OCI-LY7 (cell line): ENCODE measurements at regions not wholly inside any gene's neighbourhood (a gene's known extent, or its start where the extent isn't known, plus 50 kb on each side); places are given as distances from the start of the nearest gene placed in this dataset.

Source experiments
- BruUV-seq: library from RNA; stranded (reverse); fragments of 400-500 nt; replicated peaks from 2 replicates; lab custom pipeline; 2021; lab: Mats Ljungman, UMichigan
- CTCF ChIA-PET: fragments of 300-600 bp; sonication (Branson Sonifier 250); formaldehyde crosslinking; loops from one replicate; lab custom pipeline; 2022; ENCODE audit warnings: antibody characterized with exemption; ENCODE audit not compliant: unreplicated experiment; lab: Charles Lee
- POLR2A ChIA-PET: fragments of 300-600 bp; sonication (Branson Sonifier 250); formaldehyde crosslinking; loops from one replicate; lab custom pipeline; 2022; ENCODE audit warnings: antibody characterized with exemption; lab: Charles Lee
- DNase-seq: peaks from one replicate; pipeline ENCODE4 v3.0.0-alpha.2; 2015; ENCODE audit warnings: low spot score
- H2AFZ ChIP-seq: fragments of 200-600 bp; sonication (generic), shearing (Covaris generic); 2 replicates; pipeline ENCODE4 v1.6.1; 2014; ENCODE audit warnings: mild to moderate bottlenecking, antibody characterized with exemption, low read length, moderate library complexity
- H3K27ac ChIP-seq: fragments of 200-600 bp; sonication (generic); 2 replicates; pipeline ENCODE4 v1.5.1; 2014; ENCODE audit warnings: mixed run types, low read depth, mild to moderate bottlenecking, moderate library complexity, low read length, inconsistent platforms; ENCODE audit not compliant: poor library complexity, severe bottlenecking
- H3K36me3 ChIP-seq: fragments of 200-600 bp; sonication (generic); 2 replicates; pipeline ENCODE4 v1.6.1; 2014; ENCODE audit warnings: mild to moderate bottlenecking, antibody characterized with exemption, low read length, moderate library complexity, mixed read lengths; ENCODE audit not compliant: insufficient read depth
- H3K4me1 ChIP-seq: fragments of 200-600 bp; sonication (generic); 2 replicates; pipeline ENCODE4 v1.5.1; 2014; ENCODE audit warnings: mild to moderate bottlenecking, low read length; ENCODE audit not compliant: insufficient read depth, poor library complexity, severe bottlenecking
- H3K4me2 ChIP-seq: fragments of 200-600 bp; sonication (generic); 2 replicates; pipeline ENCODE4 v1.6.1; 2014; ENCODE audit warnings: mild to moderate bottlenecking, low read length
- H3K4me3 ChIP-seq: fragments of 200-600 bp; sonication (generic); 2 replicates; pipeline ENCODE4 v1.5.1; 2014; ENCODE audit warnings: mild to moderate bottlenecking, low read depth, low read length; ENCODE audit not compliant: poor library complexity, severe bottlenecking
- H3K79me2 ChIP-seq: fragments of 200-600 bp; sonication (generic); 2 replicates; pipeline ENCODE4 v1.6.1; 2016; ENCODE audit warnings: low read depth, mild to moderate bottlenecking, low read length, moderate library complexity, mixed read lengths; ENCODE audit not compliant: insufficient read depth
- H3K9me2 ChIP-seq: fragments of 200-600 bp; sonication (generic); 2 replicates; pipeline ENCODE4 v1.6.1; 2016; ENCODE audit warnings: mild to moderate bottlenecking, low read length, mixed read lengths; ENCODE audit not compliant: insufficient read depth
- H3K9me3 ChIP-seq: fragments of 200-600 bp; sonication (generic); 2 replicates; pipeline ENCODE4 v1.6.1; 2014; ENCODE audit warnings: mild to moderate bottlenecking, mixed run types, low read length, mixed read lengths
- H4K20me1 ChIP-seq: fragments of 200-600 bp; sonication (generic); 2 replicates; pipeline ENCODE4 v1.6.1; 2014; ENCODE audit warnings: mild to moderate bottlenecking, antibody characterized with exemption, low read length, moderate library complexity, mixed read lengths; ENCODE audit not compliant: insufficient read depth
- EZH2phosphoT487 ChIP-seq: fragments of 200-600 bp; sonication (generic); IDR thresholded peaks from 2 replicates; pipeline ENCODE4 v1.6.1; 2018; ENCODE audit warnings: low read depth, borderline replicate concordance, mild to moderate bottlenecking, mixed run types, antibody characterized with exemption, low read length, moderate library complexity, mixed read lengths
- intact Hi-C: fragments of 100-400 bp; cut with micrococcal nuclease; formaldehyde crosslinking; loops from one replicate; pipeline ENCODE4 v1.10.0; 2022; ENCODE audit not compliant: unreplicated experiment
- TF ChIP-seq, protein P1 (sequence below): fragments of 200-600 bp; sonication (generic); conservative IDR thresholded peaks from 2 replicates; pipeline ENCODE4 v1.5.1; 2014; ENCODE audit warnings: mild to moderate bottlenecking, antibody characterized with exemption, low read length, moderate library complexity, mixed read lengths

DNA sequence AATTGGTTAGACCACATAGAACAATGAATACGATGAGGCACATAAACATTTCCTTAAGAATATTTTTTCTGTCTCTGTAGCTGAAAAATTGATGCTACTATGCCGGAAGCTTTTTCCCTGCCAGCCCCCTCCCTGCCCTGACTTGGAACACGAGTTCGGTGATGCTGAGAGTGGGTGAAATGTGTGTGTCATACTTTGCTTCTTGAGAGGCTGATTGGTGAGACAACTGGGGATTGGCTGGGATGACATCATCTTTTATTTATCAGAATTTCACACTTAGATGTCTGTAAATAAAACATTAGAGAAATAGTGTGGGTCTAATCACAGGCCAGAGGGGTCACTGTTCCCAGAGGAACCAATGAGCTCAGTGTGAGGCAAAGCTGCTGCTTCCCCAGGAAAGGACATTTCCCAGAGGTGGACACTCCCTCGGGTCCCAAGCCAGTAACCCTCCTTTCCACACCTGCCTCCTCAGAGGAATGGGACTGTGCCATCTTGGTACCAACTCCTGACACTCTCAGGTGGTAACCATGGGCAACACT is 195.4 kb upstream of the C1orf174 start:
- Histone ChIP-seq H4K20me1 (no peaks in the 10 kb centered on the region), H3K36me3 (no peaks in the 10 kb centered on the region), H3K4me3 (no peak overlapping the region), H3K4me1 (no peaks in the 10 kb centered on the region), H3K4me2 (no peak overlapping the region), H3K79me2 (no peaks in the 10 kb centered on the region), H2AFZ (no peak overlapping the region), H3K9me2 (no peaks in the 10 kb centered on the region), H3K27ac (no peak overlapping the region), H3K9me3 (peaks cover 13% of the 10 kb centered on the region; the same call in 1 of the 2 replicates)
- CTCF ChIA-PET = no interaction called here
- BruUV-seq = no TSS peak
- no peak for TF ChIP-seq EZH2phosphoT487
- TF ChIP-seq, protein P1, sequence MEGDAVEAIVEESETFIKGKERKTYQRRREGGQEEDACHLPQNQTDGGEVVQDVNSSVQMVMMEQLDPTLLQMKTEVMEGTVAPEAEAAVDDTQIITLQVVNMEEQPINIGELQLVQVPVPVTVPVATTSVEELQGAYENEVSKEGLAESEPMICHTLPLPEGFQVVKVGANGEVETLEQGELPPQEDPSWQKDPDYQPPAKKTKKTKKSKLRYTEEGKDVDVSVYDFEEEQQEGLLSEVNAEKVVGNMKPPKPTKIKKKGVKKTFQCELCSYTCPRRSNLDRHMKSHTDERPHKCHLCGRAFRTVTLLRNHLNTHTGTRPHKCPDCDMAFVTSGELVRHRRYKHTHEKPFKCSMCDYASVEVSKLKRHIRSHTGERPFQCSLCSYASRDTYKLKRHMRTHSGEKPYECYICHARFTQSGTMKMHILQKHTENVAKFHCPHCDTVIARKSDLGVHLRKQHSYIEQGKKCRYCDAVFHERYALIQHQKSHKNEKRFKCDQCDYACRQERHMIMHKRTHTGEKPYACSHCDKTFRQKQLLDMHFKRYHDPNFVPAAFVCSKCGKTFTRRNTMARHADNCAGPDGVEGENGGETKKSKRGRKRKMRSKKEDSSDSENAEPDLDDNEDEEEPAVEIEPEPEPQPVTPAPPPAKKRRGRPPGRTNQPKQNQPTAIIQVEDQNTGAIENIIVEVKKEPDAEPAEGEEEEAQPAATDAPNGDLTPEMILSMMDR = no peak
- POLR2A ChIA-PET = interaction anchor here (0.8 kb wide), 1 partner anchor 26 kb away, joined by 5 read pairs; no protein-coding TSS in a partner anchor
- intact Hi-C loops = no loop called here
- no peak for DNase-seq

GRCh38 chr1:4101459-4102161 is 201.5 kb upstream of the C1orf174 start:
- BruUV-seq = no TSS peak
- intact Hi-C loops = no loop called here
- no peak overlapping the region for H3K4me2 ChIP-seq
- no peak for DNase-seq
- H3K4me3 ChIP-seq = no peak overlapping the region
- H2AFZ ChIP-seq = no peak overlapping the region
- TF ChIP-seq, protein P1 = no peak
- TF ChIP-seq EZH2phosphoT487 = no peak
- POLR2A ChIA-PET = no interaction called here
- no peaks in the 10 kb centered on the region for H3K4me1 ChIP-seq
- H3K79me2 ChIP-seq = no peaks in the 10 kb centered on the region
- H4K20me1 ChIP-seq = no peaks in the 10 kb centered on the region
- CTCF ChIA-PET = no interaction called here
- no peaks in the 10 kb centered on the region for H3K9me2 ChIP-seq
- no peaks in the 10 kb centered on the region for H3K9me3 ChIP-seq
- H3K36me3 ChIP-seq = no peaks in the 10 kb centered on the region
- H3K27ac ChIP-seq = no peak overlapping the region

DNA sequence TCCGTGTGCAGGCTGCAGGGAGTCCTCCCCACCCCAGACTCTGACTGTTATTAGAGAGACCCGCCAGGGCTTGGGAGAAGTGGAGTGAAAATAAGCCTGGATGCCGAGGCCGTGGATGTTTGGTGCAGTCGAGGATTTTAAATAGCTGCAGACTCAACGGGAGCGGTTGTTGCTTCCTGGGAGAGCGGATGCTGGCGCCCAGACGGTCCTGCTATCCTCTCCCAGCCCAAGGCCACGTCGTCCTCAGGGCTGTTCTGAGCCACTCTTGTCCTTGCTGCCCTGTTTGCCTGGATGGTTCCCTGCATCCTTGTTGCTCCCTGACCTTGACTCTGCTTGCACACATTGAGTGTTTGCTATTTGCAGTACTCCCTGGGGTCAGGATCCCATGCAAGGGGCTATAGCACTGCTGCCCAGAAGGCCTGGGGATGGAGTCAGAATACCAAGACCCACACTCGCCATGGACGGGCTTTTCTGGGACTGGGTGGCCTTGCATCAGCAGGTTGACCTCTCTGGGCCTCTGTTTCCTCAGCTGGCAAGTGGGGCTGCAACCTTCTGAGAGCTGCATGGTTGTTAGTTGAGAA is 205.3 kb upstream of the C1orf174 start:
- H3K4me3 ChIP-seq = no peak overlapping the region
- H3K27ac ChIP-seq = no peak overlapping the region
- BruUV-seq = no TSS peak
- ChIA-PET CTCF (no interaction called here), POLR2A (no interaction called here)
- H2AFZ ChIP-seq = no peak overlapping the region
- H3K9me3 ChIP-seq = no peaks in the 10 kb centered on the region
- no peaks in the 10 kb centered on the region for H3K36me3 ChIP-seq
- no peak for DNase-seq
- H3K4me2 ChIP-seq = no peak overlapping the region
- intact Hi-C loops = no loop called here
- H3K9me2 ChIP-seq = no peaks in the 10 kb centered on the region
- H3K4me1 ChIP-seq = no peaks in the 10 kb centered on the region
- TF ChIP-seq EZH2phosphoT487 = no peak
- TF ChIP-seq, protein P1 = no peak
- H3K79me2 ChIP-seq = no peaks in the 10 kb centered on the region
- H4K20me1 ChIP-seq = no peaks in the 10 kb centered on the region
